LNCaP clone FGC (cell line): ENCODE measurements at regions not wholly inside any gene's neighbourhood (a gene's known extent, or its start where the extent isn't known, plus 50 kb on each side); places are given as distances from the start of the nearest gene placed in this dataset.

ENCODE experiments used
- DNase-seq: peaks from one replicate; pipeline ENCODE4 v3.0.0-alpha.2; 2011; ENCODE audit warnings: low read depth
- H3K4me3 ChIP-seq: 2 replicates; pipeline ENCODE4 v1.5.1; 2011; ENCODE audit warnings: mild to moderate bottlenecking, low read depth, low read length, control low read depth
- TF ChIP-seq, protein P1 (sequence below): IDR thresholded peaks from 2 replicates; pipeline ENCODE4 v1.5.1; 2012; ENCODE audit warnings: mild to moderate bottlenecking; ENCODE audit not compliant: control insufficient read depth, insufficient read depth; ENCODE audit errors: extremely low read depth

DNA sequence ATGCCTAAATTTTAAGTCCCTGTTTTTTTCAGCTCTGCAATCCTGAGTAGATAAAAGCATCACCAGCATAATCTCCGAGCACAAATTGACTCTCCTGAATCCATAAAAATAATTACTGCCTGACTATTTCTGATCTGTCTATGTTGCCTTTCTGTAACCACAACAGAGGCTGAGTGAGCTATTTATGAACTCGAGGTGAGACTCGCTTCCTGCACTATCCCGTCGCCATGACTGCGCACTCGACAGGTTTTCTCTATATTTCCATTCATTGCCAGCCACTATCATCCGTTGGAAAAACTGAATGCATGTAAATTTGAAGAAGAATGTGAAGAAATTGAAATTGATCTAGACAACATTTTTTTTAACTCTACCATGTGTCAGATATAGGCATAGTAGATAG is 897.2 kb downstream of the ADGRL2 start:
- DNase-seq = no peak
- TF ChIP-seq, protein P1, sequence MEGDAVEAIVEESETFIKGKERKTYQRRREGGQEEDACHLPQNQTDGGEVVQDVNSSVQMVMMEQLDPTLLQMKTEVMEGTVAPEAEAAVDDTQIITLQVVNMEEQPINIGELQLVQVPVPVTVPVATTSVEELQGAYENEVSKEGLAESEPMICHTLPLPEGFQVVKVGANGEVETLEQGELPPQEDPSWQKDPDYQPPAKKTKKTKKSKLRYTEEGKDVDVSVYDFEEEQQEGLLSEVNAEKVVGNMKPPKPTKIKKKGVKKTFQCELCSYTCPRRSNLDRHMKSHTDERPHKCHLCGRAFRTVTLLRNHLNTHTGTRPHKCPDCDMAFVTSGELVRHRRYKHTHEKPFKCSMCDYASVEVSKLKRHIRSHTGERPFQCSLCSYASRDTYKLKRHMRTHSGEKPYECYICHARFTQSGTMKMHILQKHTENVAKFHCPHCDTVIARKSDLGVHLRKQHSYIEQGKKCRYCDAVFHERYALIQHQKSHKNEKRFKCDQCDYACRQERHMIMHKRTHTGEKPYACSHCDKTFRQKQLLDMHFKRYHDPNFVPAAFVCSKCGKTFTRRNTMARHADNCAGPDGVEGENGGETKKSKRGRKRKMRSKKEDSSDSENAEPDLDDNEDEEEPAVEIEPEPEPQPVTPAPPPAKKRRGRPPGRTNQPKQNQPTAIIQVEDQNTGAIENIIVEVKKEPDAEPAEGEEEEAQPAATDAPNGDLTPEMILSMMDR = no peak
- no peak overlapping the region for H3K4me3 ChIP-seq

DNA sequence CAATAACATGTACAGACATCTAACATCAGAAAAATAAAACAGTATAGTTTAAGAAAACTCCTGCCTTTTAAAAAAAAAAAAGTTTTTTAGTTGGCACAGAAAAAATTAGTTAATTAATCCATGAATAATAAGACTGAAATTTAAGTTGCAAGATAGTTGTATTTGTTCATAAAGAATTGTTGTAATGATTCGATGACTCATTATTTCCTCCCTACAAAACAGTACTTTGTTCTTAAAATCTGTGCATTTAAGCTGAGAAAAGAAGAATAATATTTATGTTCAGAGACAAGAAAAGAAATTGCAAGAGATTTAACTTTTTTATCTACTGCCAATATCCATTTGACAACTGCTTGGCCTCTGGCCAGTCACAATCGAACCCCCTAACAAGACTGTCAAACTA is 894.7 kb downstream of the ADGRL2 start:
- no peak overlapping the region for H3K4me3 ChIP-seq
- DNase-seq = no peak
- TF ChIP-seq, protein P1 = no peak

DNA sequence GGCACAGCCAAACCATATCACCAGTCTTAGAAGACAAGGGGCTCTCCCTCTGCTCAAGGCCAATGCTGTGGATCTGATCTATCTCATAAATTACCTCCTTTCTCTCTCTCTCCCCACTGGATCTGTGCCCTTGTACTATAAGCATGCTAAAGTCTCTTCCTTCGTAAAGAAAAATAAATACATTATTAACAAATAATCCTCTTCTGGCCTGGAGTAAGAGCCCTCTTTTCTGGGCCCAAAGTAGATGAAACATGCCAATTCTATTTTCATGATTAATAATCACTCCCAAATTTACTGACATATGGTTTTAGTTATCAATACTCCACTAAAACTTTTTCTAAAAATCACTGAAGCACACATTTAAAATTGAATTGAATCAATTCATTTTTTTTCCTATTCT is 889.7 kb downstream of the ADGRL2 start:
- TF ChIP-seq, protein P1 = no peak
- DNase-seq = no peak

DNA sequence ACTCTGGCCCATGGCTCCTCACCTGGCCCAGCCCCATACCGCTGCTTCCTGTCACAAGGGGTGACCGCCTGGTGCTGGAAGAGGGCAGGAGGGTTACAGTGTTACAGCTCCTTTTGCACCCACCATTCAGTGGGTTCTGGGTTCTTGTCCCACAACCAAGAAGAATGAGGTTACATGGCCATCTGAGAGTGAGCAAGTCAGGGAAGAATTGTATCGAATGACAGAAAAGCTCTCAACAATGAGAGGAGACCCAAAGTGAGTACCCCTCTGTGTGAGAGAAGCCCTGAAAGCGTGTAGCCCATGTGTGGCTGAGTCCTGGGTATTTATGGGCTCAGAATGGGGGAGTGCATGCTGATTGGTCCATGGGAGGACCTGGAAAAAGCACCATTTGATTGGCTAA is 888.5 kb downstream of the ADGRL2 start:
- TF ChIP-seq, protein P1 = no peak
- no peak for DNase-seq
- no peak overlapping the region for H3K4me3 ChIP-seq

More for the DNA sequence above, 889.7 kb downstream of the ADGRL2 start:
- H3K4me3 ChIP-seq = no peak overlapping the region

DNA sequence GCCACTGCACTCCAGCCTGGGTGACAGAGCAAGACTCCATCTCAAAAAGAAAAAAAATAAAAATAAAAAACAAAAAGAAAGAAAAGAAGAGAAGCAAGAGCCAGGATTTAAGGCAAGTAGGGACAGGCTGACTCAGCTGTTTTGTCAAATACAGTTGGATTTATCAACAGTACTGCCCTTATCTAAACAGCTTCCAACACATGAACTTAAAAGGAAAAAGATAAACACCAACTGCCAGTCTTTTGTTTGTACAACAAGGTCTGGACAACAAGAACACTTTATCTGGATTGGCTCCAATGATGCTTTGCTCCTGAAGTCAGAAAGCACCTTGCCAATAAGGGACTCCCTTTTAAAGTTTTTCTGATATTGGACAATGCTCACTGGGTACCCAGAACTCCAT is 886.0 kb downstream of the ADGRL2 start:
- DNase-seq = peak; percentile 56
- H3K4me3 ChIP-seq = no peak overlapping the region
- TF ChIP-seq, protein P1 = no peak

DNA sequence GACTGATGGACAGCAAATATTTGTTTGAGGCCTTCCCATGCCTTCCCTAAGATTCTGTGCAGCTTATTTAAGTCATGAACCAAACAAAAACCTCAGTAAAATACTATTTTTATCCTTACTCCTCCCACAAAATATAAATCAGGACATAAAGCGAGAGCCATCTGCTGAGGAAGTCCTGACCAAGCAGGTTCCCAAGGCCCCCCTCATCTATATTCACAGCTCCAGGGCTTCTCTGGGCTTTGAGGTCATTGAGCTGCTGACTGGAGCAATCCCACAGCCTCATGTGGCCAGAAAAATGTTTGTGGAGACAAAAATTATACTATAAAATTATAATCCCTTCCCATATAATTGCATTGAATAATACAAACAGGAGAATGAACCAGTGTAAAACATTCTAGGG is 846.2 kb downstream of the ADGRL2 start:
- no peak overlapping the region for H3K4me3 ChIP-seq
- TF ChIP-seq, protein P1 = no peak
- DNase-seq = no peak

DNA sequence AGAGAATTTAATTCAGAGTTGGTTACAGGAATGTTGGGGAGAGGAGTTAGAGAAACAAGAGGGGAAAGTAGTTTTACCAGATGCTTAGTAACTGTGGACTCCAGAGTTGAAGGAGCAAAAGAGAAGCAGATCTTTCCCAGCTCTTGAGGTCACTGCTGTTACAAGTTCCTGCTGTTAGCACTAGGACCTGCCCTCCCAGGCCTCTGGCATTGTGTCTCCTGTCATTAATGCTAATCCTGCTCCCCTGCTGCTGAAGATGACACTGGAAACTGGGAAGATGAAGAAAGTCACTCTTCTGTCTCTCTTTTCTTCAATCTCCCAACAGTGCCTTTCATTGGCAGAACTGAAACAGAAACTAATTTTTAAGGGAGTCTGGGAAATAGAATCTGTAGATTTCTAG is 845.6 kb downstream of the ADGRL2 start:
- H3K4me3 ChIP-seq = no peak overlapping the region
- TF ChIP-seq, protein P1 = no peak
- DNase-seq = no peak
